ENCODE measurements at regions not wholly inside any gene's neighbourhood (a gene's known extent, or its start where the extent isn't known, plus 50 kb on each side); places are given as distances from the start of the nearest gene placed in this dataset.

DNA sequence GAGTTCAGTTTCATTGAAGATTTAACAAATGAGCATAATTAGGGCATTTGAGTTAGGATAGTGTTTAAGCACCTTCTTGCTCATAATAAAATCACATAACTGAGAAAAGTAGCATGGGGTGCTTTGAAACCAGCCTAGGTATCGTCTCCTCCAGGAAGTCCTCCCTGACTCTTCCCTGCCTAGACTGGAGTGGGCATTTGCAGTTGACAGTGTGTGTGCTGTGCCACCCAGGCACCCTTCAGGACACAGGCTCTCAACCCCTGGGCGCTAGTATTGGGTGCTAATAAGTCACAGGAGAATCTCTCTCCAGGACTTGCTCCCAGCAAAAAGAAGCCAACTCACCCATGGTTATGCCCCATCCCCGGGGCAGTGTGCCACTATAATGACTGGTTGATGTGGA lies 584.1 kb downstream of the INSC start:
- CTCF ChIA-PET: no interaction called here
- ATAC-seq (no peak), DNase-seq (ENCODE audit: low read depth, low spot score) (no peak)
- no peak overlapping the region for H3K27ac ChIP-seq (ENCODE audit: low read length)
- intact Hi-C loops (cut with micrococcal nuclease; ENCODE audit: unreplicated experiment): no loop called here
- TF ChIP-seq, protein P1, sequence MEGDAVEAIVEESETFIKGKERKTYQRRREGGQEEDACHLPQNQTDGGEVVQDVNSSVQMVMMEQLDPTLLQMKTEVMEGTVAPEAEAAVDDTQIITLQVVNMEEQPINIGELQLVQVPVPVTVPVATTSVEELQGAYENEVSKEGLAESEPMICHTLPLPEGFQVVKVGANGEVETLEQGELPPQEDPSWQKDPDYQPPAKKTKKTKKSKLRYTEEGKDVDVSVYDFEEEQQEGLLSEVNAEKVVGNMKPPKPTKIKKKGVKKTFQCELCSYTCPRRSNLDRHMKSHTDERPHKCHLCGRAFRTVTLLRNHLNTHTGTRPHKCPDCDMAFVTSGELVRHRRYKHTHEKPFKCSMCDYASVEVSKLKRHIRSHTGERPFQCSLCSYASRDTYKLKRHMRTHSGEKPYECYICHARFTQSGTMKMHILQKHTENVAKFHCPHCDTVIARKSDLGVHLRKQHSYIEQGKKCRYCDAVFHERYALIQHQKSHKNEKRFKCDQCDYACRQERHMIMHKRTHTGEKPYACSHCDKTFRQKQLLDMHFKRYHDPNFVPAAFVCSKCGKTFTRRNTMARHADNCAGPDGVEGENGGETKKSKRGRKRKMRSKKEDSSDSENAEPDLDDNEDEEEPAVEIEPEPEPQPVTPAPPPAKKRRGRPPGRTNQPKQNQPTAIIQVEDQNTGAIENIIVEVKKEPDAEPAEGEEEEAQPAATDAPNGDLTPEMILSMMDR (IDR thresholded peaks at IDR 0.05): no peak
- TF ChIP-seq TCF7L2 (IDR thresholded peaks at IDR 0.05; ENCODE audit: low read depth, low read length) (no peak), POLR2AphosphoS5 (IDR thresholded peaks at IDR 0.05; ENCODE audit: low read depth, low read length) (no peak), SIN3A (IDR thresholded peaks at IDR 0.05; ENCODE audit: borderline replicate concordance, insufficient read depth, low read depth, low read length) (no peak)
- TF ChIP-seq, protein P2, sequence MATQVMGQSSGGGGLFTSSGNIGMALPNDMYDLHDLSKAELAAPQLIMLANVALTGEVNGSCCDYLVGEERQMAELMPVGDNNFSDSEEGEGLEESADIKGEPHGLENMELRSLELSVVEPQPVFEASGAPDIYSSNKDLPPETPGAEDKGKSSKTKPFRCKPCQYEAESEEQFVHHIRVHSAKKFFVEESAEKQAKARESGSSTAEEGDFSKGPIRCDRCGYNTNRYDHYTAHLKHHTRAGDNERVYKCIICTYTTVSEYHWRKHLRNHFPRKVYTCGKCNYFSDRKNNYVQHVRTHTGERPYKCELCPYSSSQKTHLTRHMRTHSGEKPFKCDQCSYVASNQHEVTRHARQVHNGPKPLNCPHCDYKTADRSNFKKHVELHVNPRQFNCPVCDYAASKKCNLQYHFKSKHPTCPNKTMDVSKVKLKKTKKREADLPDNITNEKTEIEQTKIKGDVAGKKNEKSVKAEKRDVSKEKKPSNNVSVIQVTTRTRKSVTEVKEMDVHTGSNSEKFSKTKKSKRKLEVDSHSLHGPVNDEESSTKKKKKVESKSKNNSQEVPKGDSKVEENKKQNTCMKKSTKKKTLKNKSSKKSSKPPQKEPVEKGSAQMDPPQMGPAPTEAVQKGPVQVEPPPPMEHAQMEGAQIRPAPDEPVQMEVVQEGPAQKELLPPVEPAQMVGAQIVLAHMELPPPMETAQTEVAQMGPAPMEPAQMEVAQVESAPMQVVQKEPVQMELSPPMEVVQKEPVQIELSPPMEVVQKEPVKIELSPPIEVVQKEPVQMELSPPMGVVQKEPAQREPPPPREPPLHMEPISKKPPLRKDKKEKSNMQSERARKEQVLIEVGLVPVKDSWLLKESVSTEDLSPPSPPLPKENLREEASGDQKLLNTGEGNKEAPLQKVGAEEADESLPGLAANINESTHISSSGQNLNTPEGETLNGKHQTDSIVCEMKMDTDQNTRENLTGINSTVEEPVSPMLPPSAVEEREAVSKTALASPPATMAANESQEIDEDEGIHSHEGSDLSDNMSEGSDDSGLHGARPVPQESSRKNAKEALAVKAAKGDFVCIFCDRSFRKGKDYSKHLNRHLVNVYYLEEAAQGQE (IDR thresholded peaks at IDR 0.05; ENCODE audit: insufficient read depth in 1 of 2, low read depth in 2 of 2, low read length in 1 of 2): no peak
- no peaks in the 10 kb centered on the region for H3K9me3 ChIP-seq (ENCODE audit: control insufficient read depth, insufficient read depth, low read depth, low read length)
- BruUV-seq (replicated peaks): no TSS peak
- H3K4me1 ChIP-seq (ENCODE audit: control insufficient read depth, insufficient read depth, low read length): no peaks in the 10 kb centered on the region
- H3K36me3 ChIP-seq (ENCODE audit: control insufficient read depth, insufficient read depth, low read length): no peaks in the 10 kb centered on the region
- H3K4me3 ChIP-seq (ENCODE audit: low read depth in 2 of 2, low read length in 2 of 2): no peak overlapping the region
- H3K27me3 ChIP-seq (ENCODE audit: control insufficient read depth, insufficient read depth, low read length): no peaks in the 10 kb centered on the region
- in situ Hi-C loops (cut with HindIII; ENCODE audit: low pct_unique_long_range_greater_than_20kb, low sequenced_read_pairs): no loop called here
- POLR2A ChIA-PET: no interaction called here

DNA sequence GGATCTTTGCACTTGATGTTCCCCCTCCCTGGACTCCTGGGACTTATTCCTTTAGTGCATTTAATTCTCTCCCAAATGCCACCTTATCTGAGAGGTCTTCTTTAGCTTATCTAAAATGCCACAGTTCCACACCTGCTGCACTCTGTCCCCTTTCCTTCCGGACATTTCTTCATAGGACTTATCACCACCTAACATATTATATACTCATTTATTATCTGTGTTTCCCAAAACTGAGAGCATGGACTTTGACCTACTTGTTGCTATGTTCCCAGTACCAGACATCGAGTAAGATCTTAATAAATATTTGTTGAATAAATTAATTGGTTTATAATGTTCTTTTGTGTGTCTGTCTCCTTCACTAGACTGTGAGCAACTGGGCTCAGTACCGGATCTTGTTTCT lies 585.3 kb downstream of the INSC start:
- Histone ChIP-seq H3K27ac (ENCODE audit: low read length) (no peak overlapping the region), H3K4me3 (ENCODE audit: low read depth in 2 of 2, low read length in 2 of 2) (no peak overlapping the region), H3K27me3 (ENCODE audit: control insufficient read depth, insufficient read depth, low read length) (no peaks in the 10 kb centered on the region), H3K4me1 (ENCODE audit: control insufficient read depth, insufficient read depth, low read length) (no peaks in the 10 kb centered on the region), H3K9me3 (ENCODE audit: control insufficient read depth, insufficient read depth, low read depth, low read length) (no peaks in the 10 kb centered on the region), H3K36me3 (ENCODE audit: control insufficient read depth, insufficient read depth, low read length) (no peaks in the 10 kb centered on the region)
- CTCF ChIA-PET: no interaction called here
- in situ Hi-C loops (cut with HindIII; ENCODE audit: low pct_unique_long_range_greater_than_20kb, low sequenced_read_pairs) (no loop called here), intact Hi-C loops (cut with micrococcal nuclease; ENCODE audit: unreplicated experiment) (no loop called here)
- no TSS peak for BruUV-seq (replicated peaks)
- TF ChIP-seq, protein P2 (IDR thresholded peaks at IDR 0.05; ENCODE audit: insufficient read depth in 1 of 2, low read depth in 2 of 2, low read length in 1 of 2): no peak
- no peak for TF ChIP-seq POLR2AphosphoS5 (IDR thresholded peaks at IDR 0.05; ENCODE audit: low read depth, low read length)
- TF ChIP-seq TCF7L2 (IDR thresholded peaks at IDR 0.05; ENCODE audit: low read depth, low read length): no peak
- TF ChIP-seq SIN3A (IDR thresholded peaks at IDR 0.05; ENCODE audit: borderline replicate concordance, insufficient read depth, low read depth, low read length): no peak
- TF ChIP-seq, protein P1 (IDR thresholded peaks at IDR 0.05): no peak
- POLR2A ChIA-PET: no interaction called here
- ATAC-seq: no peak
- DNase-seq (ENCODE audit: low read depth, low spot score): no peak

Data from Panc1 (cell line).